ENCODE measurements at regions not wholly inside any gene's neighbourhood (a gene's known extent, or its start where the extent isn't known, plus 50 kb on each side); places are given as distances from the start of the nearest gene placed in this dataset.

DNA sequence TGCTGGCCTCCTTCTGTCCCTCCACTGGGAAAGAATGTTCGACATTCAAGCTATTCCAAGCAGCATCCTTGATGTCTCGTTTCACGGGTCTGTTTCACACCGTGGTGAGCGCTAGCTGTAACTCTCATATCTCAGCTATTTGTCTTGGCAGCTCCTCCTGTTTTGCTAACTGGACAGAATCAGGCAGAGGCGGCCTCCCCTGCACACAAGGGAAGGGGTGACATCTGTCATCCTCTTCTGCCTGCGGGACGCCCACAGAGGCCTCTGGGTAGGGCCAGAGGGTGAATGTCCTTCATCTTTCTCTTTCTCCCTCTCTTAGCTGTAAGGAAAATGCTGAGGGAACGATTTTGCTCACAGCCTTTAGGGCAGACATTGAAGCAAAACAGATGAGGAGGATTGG, 232.8 kb upstream of the GMDS start:
- H3K36me3 ChIP-seq (ENCODE audit: control insufficient read depth in 3 of 3, insufficient read depth in 3 of 3, low read length in 3 of 3) = no peaks in the 10 kb centered on the region
- no peak overlapping the region for H3K9ac ChIP-seq (ENCODE audit: low read depth in 1 of 3, low read length in 3 of 3)
- H3K9me3 ChIP-seq (ENCODE audit: control insufficient read depth in 3 of 3, low read length in 3 of 3) = peaks cover 0 to 4% (median 0%) of the 10 kb centered on the region in 3 donors
- peaks cover 3 to 45% (median 27%) of the 10 kb centered on the region in 3 donors for H3K27me3 ChIP-seq (ENCODE audit: control insufficient read depth in 3 of 3, insufficient read depth in 3 of 3, low read length in 3 of 3)
- H3K4me1 ChIP-seq (ENCODE audit: control insufficient read depth in 3 of 3, insufficient read depth in 3 of 3, low read length in 3 of 3) = peaks cover 5 to 12% (median 8%) of the 10 kb centered on the region in 3 donors
- H3K27ac ChIP-seq (ENCODE audit: low read depth, low read length) = no peak overlapping the region
- no peak overlapping the region for H3K4me3 ChIP-seq (ENCODE audit: low read length in 3 of 3)

DNA sequence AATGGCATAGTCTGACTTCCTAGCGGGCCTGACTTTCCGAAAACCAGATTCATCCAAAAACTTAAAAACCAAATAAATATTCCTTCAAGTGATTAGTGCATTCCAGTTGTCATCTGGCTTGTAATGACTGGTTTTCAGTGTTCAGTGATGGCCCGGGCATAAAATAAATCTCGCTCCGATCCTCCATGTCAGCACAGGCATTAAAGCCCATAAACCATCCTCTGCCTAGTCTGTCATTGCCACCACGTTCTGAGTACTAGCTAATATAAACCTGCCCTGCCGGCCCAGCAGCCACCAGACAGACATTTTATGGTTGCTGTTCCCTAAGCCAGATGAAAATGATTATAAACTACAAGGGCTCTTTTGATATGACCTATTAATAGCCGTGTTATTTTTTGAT, 232.3 kb upstream of the GMDS start:
- Histone ChIP-seq H3K4me1 (ENCODE audit: control insufficient read depth in 3 of 3, insufficient read depth in 3 of 3, low read length in 3 of 3) (peaks cover 5 to 12% (median 8%) of the 10 kb centered on the region in 3 donors), H3K36me3 (ENCODE audit: control insufficient read depth in 3 of 3, insufficient read depth in 3 of 3, low read length in 3 of 3) (no peaks in the 10 kb centered on the region), H3K4me3 (ENCODE audit: low read length in 3 of 3) (no peak overlapping the region), H3K9me3 (ENCODE audit: control insufficient read depth in 3 of 3, low read length in 3 of 3) (peaks cover 0 to 3% (median 0%) of the 10 kb centered on the region in 3 donors), H3K27me3 (ENCODE audit: control insufficient read depth in 3 of 3, insufficient read depth in 3 of 3, low read length in 3 of 3) (peaks cover 3 to 45% (median 27%) of the 10 kb centered on the region in 3 donors), H3K9ac (ENCODE audit: low read depth in 1 of 3, low read length in 3 of 3) (no peak overlapping the region), H3K27ac (ENCODE audit: low read depth, low read length) (no peak overlapping the region)

DNA sequence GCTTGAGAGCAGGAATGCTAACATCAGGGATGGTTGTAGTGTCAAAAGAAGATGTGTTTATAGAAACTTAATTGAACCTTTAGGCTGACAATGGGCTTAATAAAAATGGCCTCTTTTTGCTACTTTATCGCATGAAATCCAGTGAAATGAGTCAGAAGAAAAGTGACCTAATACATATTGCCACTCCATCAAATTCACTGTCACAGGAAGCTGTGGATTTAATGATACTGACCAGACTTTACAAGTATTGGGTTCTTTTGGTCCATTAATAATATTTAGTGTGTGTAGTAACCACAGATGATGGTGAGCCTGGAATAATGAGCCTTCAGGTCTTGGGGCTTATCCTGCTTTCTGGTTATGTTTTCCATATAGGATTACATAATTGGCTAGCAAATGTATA, 231.8 kb upstream of the GMDS start:
- Histone ChIP-seq H3K9ac (ENCODE audit: low read depth in 1 of 3, low read length in 3 of 3) (no peak overlapping the region), H3K27me3 (ENCODE audit: control insufficient read depth in 3 of 3, insufficient read depth in 3 of 3, low read length in 3 of 3) (peaks cover 3 to 41% (median 27%) of the 10 kb centered on the region in 3 donors), H3K4me1 (ENCODE audit: control insufficient read depth in 3 of 3, insufficient read depth in 3 of 3, low read length in 3 of 3) (peaks cover 5 to 12% (median 8%) of the 10 kb centered on the region in 3 donors), H3K4me3 (ENCODE audit: low read length in 3 of 3) (no peak overlapping the region), H3K9me3 (ENCODE audit: control insufficient read depth in 3 of 3, low read length in 3 of 3) (no peaks in the 10 kb centered on the region), H3K36me3 (ENCODE audit: control insufficient read depth in 3 of 3, insufficient read depth in 3 of 3, low read length in 3 of 3) (no peaks in the 10 kb centered on the region), H3K27ac (ENCODE audit: low read depth, low read length) (no peak overlapping the region)

DNA sequence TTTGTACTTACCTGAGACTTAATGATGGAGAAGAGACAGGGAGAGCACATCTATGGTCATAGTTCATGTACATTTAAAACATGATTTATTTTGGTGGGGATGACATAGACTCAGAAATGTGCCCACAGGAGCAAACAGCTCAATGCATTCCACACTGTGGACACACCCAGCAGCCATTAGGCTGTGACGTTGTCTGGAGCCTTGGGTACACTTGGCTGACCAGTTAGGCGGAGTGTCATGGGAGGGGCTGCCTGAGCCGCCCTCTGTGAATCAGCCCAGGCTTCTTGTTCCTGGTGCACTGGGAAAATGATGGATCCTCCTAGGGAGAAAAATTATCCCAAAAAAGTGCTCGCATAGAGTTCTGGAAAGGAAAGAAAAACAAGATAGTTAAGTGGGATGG, 231.0 kb upstream of the GMDS start:
- Histone ChIP-seq H3K27ac (ENCODE audit: low read depth, low read length) (no peak overlapping the region), H3K4me3 (ENCODE audit: low read length in 3 of 3) (no peak overlapping the region), H3K9me3 (ENCODE audit: control insufficient read depth in 3 of 3, low read length in 3 of 3) (no peaks in the 10 kb centered on the region), H3K9ac (ENCODE audit: low read depth in 1 of 3, low read length in 3 of 3) (no peak overlapping the region), H3K27me3 (ENCODE audit: control insufficient read depth in 3 of 3, insufficient read depth in 3 of 3, low read length in 3 of 3) (peaks cover 3 to 34% (median 27%) of the 10 kb centered on the region in 3 donors), H3K36me3 (ENCODE audit: control insufficient read depth in 3 of 3, insufficient read depth in 3 of 3, low read length in 3 of 3) (no peaks in the 10 kb centered on the region), H3K4me1 (ENCODE audit: control insufficient read depth in 3 of 3, insufficient read depth in 3 of 3, low read length in 3 of 3) (peaks cover 5 to 12% (median 8%) of the 10 kb centered on the region in 3 donors)

DNA sequence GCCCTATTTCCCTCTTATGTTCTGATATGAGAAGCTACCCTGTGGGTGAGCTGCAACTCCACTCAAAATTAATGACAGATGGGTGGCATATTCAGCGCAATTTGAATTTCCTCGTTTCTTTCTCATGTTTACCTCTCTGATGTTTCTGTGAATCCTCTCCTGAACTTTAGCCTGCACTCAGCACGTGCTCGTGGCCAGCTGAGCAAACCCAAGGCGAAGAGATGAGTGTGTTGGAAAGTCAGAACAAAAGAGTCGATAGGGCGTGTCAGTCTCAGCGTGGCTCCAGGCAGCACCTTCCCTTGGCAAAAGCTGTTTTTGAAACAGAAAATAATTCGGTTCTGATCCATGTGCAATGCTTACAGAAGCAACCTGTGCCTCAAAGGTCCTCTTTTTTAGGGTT, 226.1 kb upstream of the GMDS start:
- no peaks in the 10 kb centered on the region for H3K9me3 ChIP-seq (ENCODE audit: control insufficient read depth in 3 of 3, low read length in 3 of 3)
- H3K27me3 ChIP-seq (ENCODE audit: control insufficient read depth in 3 of 3, insufficient read depth in 3 of 3, low read length in 3 of 3) = peaks cover 7 to 25% (median 9%) of the 10 kb centered on the region in 3 donors
- H3K9ac ChIP-seq (ENCODE audit: low read depth in 1 of 3, low read length in 3 of 3) = no peak overlapping the region
- H3K4me1 ChIP-seq (ENCODE audit: control insufficient read depth in 3 of 3, insufficient read depth in 3 of 3, low read length in 3 of 3) = no peaks in the 10 kb centered on the region
- no peaks in the 10 kb centered on the region for H3K36me3 ChIP-seq (ENCODE audit: control insufficient read depth in 3 of 3, insufficient read depth in 3 of 3, low read length in 3 of 3)
- no peak overlapping the region for H3K4me3 ChIP-seq (ENCODE audit: low read length in 3 of 3)
- no peak overlapping the region for H3K27ac ChIP-seq (ENCODE audit: low read depth, low read length)

DNA sequence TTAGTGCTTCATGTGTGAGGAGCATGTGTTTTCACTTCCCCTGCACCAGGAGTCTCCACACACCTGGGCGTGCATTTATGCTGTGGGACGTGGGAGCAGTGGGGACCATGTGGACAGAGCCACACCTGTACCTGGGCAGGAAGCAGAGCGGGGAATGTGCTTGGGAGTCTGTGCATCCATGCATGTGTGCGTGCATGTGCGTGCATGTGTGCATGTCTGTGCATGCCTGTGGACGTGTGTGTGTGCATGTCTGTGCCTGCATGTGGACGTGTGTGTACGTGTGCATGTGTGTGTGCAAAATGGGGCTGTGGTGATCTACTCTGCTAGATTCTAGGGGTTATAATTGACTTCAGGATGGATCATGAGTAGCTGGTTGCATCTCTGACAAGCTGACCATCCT, 224.0 kb upstream of the GMDS start:
- Histone ChIP-seq H3K4me3 (ENCODE audit: low read length in 3 of 3) (no peak overlapping the region), H3K27ac (ENCODE audit: low read depth, low read length) (no peak overlapping the region), H3K9ac (ENCODE audit: low read depth in 1 of 3, low read length in 3 of 3) (no peak overlapping the region), H3K9me3 (ENCODE audit: control insufficient read depth in 3 of 3, low read length in 3 of 3) (no peaks in the 10 kb centered on the region), H3K36me3 (ENCODE audit: control insufficient read depth in 3 of 3, insufficient read depth in 3 of 3, low read length in 3 of 3) (no peaks in the 10 kb centered on the region), H3K27me3 (ENCODE audit: control insufficient read depth in 3 of 3, insufficient read depth in 3 of 3, low read length in 3 of 3) (peaks cover 0 to 16% (median 10%) of the 10 kb centered on the region in 3 donors), H3K4me1 (ENCODE audit: control insufficient read depth in 3 of 3, insufficient read depth in 3 of 3, low read length in 3 of 3) (no peaks in the 10 kb centered on the region)

DNA sequence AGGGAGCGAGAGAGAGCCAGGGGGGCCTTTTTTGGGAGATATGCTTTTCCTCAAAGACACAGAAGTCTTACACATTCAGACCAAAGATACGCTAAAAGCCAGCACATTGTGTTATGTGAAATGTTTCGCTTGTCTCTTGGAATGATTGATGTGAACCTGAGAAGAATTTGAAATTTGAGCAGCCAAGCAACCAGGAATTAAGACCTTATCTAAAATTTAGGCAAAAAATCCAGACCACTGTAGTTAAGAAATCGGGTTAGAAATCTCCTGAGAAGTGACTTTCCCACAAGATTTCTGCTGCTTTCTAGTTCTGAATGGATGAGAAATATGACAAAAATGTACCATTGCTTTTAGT, 223.2 kb upstream of the GMDS start:
- no peaks in the 10 kb centered on the region for H3K36me3 ChIP-seq (ENCODE audit: control insufficient read depth in 3 of 3, insufficient read depth in 3 of 3, low read length in 3 of 3)

DNA sequence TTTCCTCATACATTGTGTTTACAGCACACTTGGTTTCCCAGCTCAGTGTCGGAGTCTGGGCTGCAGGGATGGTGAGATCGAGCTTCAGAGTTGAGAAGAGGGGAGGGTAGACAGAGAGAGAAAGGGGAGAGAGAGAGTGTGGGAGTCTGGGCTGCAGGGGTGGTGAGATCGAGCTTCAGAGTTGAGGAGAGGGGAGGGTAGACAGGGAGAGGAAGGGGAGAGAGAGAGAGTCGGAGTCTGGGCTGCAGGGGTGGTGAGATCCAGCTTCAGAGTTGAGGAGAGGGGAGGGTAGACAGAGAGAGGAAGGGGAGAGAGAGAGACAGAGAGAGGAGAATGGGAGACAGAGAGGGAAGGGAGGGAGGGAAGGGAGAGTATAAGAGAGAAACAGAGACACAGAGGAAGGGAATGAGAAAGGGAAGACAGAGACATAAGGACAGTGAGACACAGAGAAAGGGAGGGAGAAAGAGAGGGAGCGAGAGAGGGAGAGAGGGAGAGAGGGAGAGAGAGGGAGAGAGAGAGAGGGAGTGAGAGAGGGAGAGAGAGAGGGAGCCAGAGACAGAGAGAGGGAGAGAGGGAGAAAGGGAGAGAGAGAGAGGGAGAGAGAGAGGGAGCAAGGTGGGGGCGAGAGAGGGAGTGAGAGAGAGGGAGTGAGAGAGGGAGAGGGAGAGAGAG, 222.7 kb upstream of the GMDS start:
- Histone ChIP-seq H3K9me3 (ENCODE audit: control insufficient read depth in 3 of 3, low read length in 3 of 3) (no peaks in the 10 kb centered on the region), H3K27me3 (ENCODE audit: control insufficient read depth in 3 of 3, insufficient read depth in 3 of 3, low read length in 3 of 3) (peaks cover 0 to 19% (median 10%) of the 10 kb centered on the region in 3 donors), H3K4me1 (ENCODE audit: control insufficient read depth in 3 of 3, insufficient read depth in 3 of 3, low read length in 3 of 3) (no peaks in the 10 kb centered on the region)

More for the DNA sequence above, 223.2 kb upstream of the GMDS start:
- Histone ChIP-seq H3K27ac (ENCODE audit: low read depth, low read length) (no peak overlapping the region), H3K4me1 (ENCODE audit: control insufficient read depth in 3 of 3, insufficient read depth in 3 of 3, low read length in 3 of 3) (no peaks in the 10 kb centered on the region), H3K9ac (ENCODE audit: low read depth in 1 of 3, low read length in 3 of 3) (no peak overlapping the region), H3K4me3 (ENCODE audit: low read length in 3 of 3) (no peak overlapping the region), H3K9me3 (ENCODE audit: control insufficient read depth in 3 of 3, low read length in 3 of 3) (no peaks in the 10 kb centered on the region), H3K27me3 (ENCODE audit: control insufficient read depth in 3 of 3, insufficient read depth in 3 of 3, low read length in 3 of 3) (peaks cover 0 to 16% (median 10%) of the 10 kb centered on the region in 3 donors)

DNA sequence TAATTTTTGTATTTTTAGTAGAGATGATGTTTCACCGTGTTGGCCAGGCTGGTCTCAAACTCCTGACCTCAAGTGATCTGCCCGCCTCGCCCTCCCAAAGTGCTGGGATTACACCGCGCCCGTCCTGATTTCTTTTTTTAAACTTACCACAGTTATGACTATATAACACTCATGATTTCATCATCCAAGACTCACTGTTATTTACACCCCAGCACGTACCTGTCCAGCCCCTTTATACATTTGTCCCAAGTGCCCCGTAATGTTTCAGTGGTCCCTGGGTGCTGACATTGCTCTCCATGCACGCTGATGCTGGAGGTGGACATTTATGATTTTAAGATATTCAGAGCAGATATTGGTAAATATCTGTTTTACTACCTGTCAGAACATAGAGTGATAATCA, 219.9 kb upstream of the GMDS start:
- Histone ChIP-seq H3K36me3 (ENCODE audit: control insufficient read depth in 3 of 3, insufficient read depth in 3 of 3, low read length in 3 of 3) (no peaks in the 10 kb centered on the region), H3K4me3 (ENCODE audit: low read length in 3 of 3) (no peak overlapping the region), H3K27ac (ENCODE audit: low read depth, low read length) (no peak overlapping the region), H3K4me1 (ENCODE audit: control insufficient read depth in 3 of 3, insufficient read depth in 3 of 3, low read length in 3 of 3) (no peaks in the 10 kb centered on the region), H3K27me3 (ENCODE audit: control insufficient read depth in 3 of 3, insufficient read depth in 3 of 3, low read length in 3 of 3) (peaks cover 4 to 24% (median 16%) of the 10 kb centered on the region in 3 donors), H3K9me3 (ENCODE audit: control insufficient read depth in 3 of 3, low read length in 3 of 3) (no peaks in the 10 kb centered on the region), H3K9ac (ENCODE audit: low read depth in 1 of 3, low read length in 3 of 3) (no peak overlapping the region)

More for the DNA sequence above, 222.7 kb upstream of the GMDS start:
- Histone ChIP-seq H3K27ac (ENCODE audit: low read depth, low read length) (no peak overlapping the region), H3K4me3 (ENCODE audit: low read length in 3 of 3) (no peak overlapping the region), H3K9ac (ENCODE audit: low read depth in 1 of 3, low read length in 3 of 3) (no peak overlapping the region), H3K36me3 (ENCODE audit: control insufficient read depth in 3 of 3, insufficient read depth in 3 of 3, low read length in 3 of 3) (no peaks in the 10 kb centered on the region)

DNA sequence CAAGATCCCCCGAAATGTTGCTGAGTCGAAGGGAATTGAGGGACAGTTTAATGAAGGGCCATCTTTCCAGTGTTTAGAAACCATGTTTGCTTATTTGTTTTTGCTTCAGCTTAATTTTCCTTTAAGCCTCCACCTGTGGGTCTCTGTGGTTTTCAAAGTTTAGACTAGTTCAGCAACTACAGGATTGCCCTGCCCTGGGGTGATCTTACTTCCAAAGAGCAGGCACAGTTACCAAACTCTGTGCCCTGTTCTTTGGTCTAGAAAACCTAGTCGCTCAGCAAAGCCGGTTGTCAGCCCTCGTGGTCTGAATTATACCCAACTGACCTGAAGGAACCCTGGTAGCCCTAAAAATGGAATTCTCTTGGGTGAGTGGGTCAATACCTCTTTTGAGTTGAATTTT, 219.2 kb upstream of the GMDS start:
- H3K4me1 ChIP-seq (ENCODE audit: control insufficient read depth in 3 of 3, insufficient read depth in 3 of 3, low read length in 3 of 3) = no peaks in the 10 kb centered on the region
- H3K27ac ChIP-seq (ENCODE audit: low read depth, low read length) = no peak overlapping the region
- H3K9ac ChIP-seq (ENCODE audit: low read depth in 1 of 3, low read length in 3 of 3) = no peak overlapping the region
- no peak overlapping the region for H3K4me3 ChIP-seq (ENCODE audit: low read length in 3 of 3)
- H3K9me3 ChIP-seq (ENCODE audit: control insufficient read depth in 3 of 3, low read length in 3 of 3) = no peaks in the 10 kb centered on the region
- H3K27me3 ChIP-seq (ENCODE audit: control insufficient read depth in 3 of 3, insufficient read depth in 3 of 3, low read length in 3 of 3) = peaks cover 4 to 24% (median 16%) of the 10 kb centered on the region in 3 donors
- H3K36me3 ChIP-seq (ENCODE audit: control insufficient read depth in 3 of 3, insufficient read depth in 3 of 3, low read length in 3 of 3) = no peaks in the 10 kb centered on the region

Measured in skeletal muscle tissue (tissue), 3 donors.